OCI-LY1 (cell line): ENCODE measurements at regions not wholly inside any gene's neighbourhood (a gene's known extent, or its start where the extent isn't known, plus 50 kb on each side); places are given as distances from the start of the nearest gene placed in this dataset.

ENCODE experiments used
- EZH2 ChIP-seq: fragments of 200-600 bp; sonication (generic), shearing (Covaris generic); IDR thresholded peaks from 2 replicates; pipeline ENCODE4 v1.8.0; 2017; ENCODE audit warnings: borderline replicate concordance, mixed run types, mild to moderate bottlenecking, antibody characterized with exemption, low read length, moderate library complexity, mixed read lengths
- TF ChIP-seq, protein P1 (sequence below): fragments of 200-600 bp; sonication (generic), shearing (Covaris generic); IDR thresholded peaks from 2 replicates; pipeline ENCODE4 v1.5.1; 2017; ENCODE audit warnings: mild to moderate bottlenecking, antibody characterized with exemption, low read length, moderate library complexity, mixed read lengths

DNA sequence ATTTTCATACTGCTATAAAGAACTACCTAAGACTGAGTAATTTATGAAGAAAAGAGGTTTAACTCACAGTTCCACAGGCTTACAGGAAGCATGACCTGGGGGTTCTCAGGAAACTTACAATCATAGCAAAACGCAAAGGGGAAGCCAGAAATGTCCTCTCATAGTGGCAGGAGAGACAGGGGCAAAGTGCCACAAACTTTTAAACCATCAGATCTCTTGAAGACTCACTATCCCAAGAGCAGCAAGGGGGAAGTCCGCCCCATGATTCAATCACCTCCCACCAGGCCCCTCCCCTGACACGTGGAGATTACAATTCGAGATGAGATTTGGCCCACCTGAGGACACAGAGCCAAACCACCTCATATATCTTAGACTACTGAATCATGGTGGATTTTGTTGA lies 198.7 kb downstream of the KCTD12 start:
- TF ChIP-seq, protein P1, sequence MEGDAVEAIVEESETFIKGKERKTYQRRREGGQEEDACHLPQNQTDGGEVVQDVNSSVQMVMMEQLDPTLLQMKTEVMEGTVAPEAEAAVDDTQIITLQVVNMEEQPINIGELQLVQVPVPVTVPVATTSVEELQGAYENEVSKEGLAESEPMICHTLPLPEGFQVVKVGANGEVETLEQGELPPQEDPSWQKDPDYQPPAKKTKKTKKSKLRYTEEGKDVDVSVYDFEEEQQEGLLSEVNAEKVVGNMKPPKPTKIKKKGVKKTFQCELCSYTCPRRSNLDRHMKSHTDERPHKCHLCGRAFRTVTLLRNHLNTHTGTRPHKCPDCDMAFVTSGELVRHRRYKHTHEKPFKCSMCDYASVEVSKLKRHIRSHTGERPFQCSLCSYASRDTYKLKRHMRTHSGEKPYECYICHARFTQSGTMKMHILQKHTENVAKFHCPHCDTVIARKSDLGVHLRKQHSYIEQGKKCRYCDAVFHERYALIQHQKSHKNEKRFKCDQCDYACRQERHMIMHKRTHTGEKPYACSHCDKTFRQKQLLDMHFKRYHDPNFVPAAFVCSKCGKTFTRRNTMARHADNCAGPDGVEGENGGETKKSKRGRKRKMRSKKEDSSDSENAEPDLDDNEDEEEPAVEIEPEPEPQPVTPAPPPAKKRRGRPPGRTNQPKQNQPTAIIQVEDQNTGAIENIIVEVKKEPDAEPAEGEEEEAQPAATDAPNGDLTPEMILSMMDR = no peak
- TF ChIP-seq EZH2 = no peak
